ENCODE measurements at regions not wholly inside any gene's neighbourhood (a gene's known extent, or its start where the extent isn't known, plus 50 kb on each side); places are given as distances from the start of the nearest gene placed in this dataset.
"Not testable (repeated sequence)": the region's sequence is repeated elsewhere in the genome, so short reads cannot be mapped to it uniquely, and the experiment has no call there.

GRCh38 chr4:155590796-155591585 is 75.7 kb upstream of the GUCY1A1 start:
- no peak for DNase-seq

GRCh38 chr4:155588437-155588836 is 78.2 kb upstream of the GUCY1A1 start:
- DNase-seq, result no peak

DNA sequence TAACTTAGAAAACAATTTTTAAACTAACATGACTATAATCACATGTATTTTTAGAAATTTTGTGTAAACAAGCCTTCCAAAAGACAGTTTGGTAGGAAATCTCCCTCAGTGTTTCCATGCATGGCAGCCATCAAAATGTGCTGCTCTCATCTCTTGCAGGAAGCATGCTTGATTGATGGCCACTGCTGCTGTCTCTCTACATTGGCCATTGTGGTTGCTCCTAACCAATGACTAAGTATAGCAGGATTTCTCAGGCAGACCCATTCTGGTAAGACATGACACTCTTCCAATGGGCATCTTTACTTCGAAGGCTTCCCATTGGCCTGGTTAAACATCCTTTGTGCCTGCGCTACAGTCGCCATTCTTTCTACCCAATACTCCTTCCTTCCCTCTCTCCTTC is 78.9 kb upstream of the GUCY1A1 start:
- no peak for DNase-seq

DNA sequence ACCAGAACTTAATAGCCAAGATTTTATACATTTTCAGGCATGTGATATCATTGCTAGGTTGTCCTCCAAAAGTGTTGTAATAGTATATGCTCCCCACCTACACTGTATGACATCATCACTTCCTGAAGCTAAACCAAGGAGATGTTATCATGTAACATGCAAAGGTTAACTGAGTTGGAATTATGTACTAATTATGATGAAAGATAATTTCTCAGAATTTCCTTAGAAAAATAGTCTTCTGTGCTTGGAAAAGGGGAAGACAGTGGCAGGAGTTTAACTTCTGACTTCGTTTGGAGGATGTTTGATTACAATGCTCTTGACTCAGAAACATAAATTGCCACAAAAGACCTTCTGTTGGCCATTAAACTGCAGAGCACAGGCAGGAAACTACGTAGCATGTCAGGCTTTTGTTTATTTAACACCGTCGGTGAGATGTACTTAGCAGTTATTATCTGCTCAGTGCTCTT is 83.6 kb upstream of the GUCY1A1 start:
- DNase-seq, result no peak

DNA sequence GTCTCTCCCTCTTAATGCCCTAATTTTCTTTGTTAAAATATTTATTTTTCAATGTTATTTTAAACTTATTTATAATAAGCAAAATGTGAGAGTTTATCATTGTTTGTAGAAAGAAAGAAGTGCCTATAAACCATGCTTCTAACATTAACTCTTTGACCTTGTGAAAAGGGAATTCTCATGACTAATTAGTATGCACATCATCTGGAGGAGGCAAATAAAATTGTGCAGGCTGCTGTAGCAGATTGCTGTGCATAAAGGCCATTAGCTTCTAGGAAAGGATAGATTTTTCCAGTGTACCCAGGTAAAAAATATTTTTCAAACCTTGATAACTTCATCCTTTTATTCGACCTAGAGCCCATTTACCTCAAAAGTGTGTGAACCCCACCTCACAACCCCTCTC is 84.6 kb upstream of the GUCY1A1 start:
- no peak for DNase-seq

DNA sequence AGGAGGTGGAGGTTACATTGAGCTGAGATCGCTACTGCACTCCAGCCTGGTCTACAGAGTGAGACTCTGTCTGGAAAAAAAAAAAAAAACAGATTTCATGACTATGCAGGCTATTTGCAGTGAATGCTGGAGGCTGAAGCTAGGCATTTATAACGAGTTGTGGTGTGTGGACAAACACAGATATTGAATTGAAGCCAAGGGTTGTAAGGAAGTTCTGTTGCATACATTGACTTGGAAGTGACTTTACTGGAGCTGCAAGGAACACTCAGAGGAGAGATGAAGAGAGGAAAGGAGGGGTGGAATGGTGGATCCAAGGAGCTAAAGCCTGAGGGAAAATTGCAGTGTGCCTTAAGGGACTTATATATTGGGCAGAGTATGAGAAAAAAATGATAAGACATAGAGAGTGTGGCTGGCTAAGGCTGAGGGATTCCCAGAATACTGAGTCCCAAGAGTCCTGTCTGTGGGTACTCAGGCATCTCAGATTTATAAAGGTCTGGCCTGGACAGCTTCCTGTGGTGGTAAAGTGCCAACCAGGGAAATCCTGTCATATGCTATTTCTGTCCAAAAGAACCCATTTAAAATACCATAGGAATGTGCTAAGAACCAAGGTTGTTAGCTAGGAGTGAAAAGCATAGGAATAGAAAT is 87.8 kb upstream of the GUCY1A1 start:
- DNase-seq, result peak; percentile 43

DNA sequence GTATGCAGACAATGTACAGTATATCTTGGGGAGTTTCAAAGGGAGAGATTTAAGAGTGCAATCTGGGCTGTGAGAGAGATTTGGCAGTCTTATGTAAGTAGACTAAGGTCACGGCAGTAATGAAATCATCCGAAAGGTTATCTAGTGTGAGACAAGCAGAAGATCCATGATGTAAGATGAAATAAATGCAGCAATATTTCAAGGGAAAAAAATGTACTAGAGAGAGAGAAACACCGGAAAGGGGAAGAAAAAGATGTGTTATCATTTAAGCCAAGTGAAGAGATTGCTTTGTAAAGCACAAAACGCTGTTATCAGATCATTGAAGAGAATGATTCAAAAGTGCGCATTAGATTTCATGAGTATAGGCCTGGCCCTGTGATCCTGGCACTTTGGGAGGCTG is 88.4 kb upstream of the GUCY1A1 start:
- no peak for DNase-seq

DNA sequence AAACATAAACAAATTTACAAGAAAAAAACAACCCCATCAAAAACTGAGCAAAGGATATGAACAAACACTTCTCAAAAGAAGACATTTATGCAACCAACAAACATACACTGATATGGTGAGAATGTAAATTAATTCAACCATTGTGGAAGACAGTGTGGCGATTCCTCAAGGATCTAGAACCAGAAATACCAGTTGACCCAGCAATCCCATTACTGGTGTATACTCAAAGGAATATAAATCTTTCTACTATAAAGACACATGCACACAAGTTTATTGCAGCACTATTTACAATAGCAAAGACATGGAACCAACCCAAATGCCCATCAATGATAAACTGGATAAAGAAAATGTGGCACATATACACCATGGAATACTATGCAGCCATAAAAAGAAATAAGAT is 92.3 kb upstream of the GUCY1A1 start:
- not testable (repeated sequence) for DNase-seq

GRCh38 chr4:155573126-155573525 is 93.5 kb upstream of the GUCY1A1 start:
- no peak for DNase-seq

DNA sequence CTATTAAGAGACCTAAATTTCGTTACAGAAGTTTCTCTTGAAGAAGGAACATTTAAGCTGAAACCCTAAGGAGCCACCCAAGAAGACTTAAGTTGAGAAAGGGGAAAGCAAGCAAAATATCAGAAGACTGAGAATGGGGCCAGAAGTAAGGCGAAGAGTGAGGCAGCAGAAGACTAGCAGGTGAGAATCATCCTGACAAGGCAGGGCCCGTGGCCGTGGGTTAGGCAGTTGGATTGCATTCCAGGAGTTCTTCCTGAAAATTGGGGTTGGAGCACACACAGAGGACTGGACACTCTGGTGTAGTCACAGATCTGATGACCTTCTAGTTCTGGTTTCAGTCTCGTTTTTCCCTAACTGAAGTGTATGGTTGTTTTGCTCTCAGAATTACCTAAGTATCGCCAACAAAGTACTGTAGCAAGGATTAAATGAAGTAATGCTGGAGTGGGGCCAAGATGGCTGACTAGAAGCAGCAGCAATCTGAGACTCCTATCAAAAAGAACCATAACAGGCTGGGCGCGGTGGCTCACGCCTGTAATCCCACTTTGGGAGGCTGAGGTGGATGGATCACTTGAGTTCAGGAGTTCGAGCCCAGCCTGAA is 94.4 kb upstream of the GUCY1A1 start:
- DNase-seq, result no peak

GRCh38 chr4:155571184-155571944 is 95.3 kb upstream of the GUCY1A1 start:
- DNase-seq, result no peak

- DNase-seq, result no peak
Observed at GRCh38 chr4:155570661-155571060, 96.0 kb upstream of the GUCY1A1 start.

GRCh38 chr4:155569960-155570515 is 96.6 kb upstream of the GUCY1A1 start:
- no peak for DNase-seq

GRCh38 chr4:155569471-155569870 is 97.2 kb upstream of the GUCY1A1 start:
- DNase-seq, result no peak

DNA sequence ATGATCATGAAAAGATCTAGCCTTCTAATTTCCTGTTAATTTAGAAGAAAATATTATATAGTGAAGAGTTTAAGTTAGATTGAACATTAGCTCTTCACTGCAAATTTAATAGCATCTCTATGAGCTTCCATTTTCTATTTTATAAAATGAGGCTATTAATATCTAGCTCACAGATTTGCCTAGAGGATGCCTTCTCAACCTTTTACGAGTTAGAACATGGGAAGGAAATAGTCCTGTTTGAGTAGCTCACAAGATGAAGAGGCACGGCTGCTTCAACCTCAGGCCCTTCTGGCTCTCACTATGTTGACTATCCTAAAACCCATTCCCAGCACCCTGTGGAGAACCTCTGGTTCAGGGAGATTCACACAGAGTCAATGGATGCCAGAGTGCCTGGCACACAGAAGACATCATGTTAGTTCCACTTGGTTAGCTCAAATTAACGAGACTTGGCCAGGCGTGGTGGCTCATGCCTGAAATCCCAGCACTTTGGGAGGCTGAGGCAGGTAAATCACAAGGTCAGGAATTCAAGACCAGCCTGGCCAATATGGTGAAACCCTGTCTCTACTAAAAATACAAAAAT is 97.9 kb upstream of the GUCY1A1 start:
- DNase-seq, result no peak

- no peak for DNase-seq
Observed at GRCh38 chr4:155566354-155566753, 100.3 kb upstream of the GUCY1A1 start.

DNA sequence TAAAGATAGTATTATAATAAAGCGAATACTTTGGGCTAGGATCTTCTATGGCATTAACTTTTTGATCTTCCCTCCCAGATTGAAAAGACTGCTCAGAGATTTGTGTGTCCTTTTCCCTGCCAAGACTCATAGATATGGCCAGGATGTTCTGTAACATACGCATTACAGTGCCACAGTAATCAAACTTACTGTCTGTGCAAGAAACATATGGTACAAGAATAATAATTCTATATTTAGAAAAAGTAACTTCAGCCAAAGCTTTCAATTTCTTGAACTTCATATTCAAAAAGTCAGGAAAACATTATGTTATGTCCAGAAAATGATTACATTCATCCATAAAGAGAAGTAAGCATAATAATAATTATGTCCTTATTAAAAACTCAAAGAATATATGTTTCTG is 100.9 kb upstream of the GUCY1A1 start:
- DNase-seq, result no peak

GRCh38 chr4:155565330-155565729 is 101.3 kb upstream of the GUCY1A1 start:
- no peak for DNase-seq

DNA sequence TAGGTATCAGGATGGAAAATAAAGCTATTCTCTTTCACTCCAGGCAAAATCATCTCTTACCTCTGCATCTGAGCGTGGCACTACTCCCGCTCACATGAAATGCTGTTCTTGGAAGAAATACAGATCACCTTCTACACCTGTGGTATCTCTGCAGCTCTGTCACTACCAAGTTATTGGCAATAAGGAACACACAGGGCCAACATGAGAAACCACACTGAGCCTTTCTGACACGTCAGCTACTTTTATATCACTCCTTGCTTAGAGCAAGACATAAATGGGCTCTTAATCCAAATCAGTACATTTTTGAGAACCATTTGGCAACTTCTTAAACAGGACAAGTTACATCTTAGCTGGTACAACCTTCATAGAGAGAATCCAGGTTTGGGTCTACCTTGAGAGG is 101.8 kb upstream of the GUCY1A1 start:
- no peak for DNase-seq

DNA sequence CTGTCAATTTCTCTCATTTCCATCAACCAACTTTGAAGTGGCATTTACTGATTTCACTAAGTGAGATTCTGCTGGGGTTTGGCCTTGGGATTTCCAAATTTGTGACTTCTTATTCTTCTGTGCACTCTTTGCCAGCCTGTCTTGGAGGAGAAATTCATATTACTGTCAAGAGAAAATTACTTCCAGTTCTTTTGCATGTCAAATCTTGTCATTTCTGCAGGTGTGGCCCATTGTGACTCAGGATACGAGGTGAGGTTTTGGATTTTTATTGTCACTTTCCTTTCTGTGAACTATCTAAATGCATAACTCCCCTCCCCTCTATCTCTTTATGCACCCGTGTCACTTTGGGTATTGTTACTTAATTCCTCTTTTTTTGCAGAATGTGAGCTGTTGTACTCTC is 102.6 kb upstream of the GUCY1A1 start:
- no peak for DNase-seq

GRCh38 chr4:155559915-155560314 is 106.7 kb upstream of the GUCY1A1 start:
- no peak for DNase-seq

DNA sequence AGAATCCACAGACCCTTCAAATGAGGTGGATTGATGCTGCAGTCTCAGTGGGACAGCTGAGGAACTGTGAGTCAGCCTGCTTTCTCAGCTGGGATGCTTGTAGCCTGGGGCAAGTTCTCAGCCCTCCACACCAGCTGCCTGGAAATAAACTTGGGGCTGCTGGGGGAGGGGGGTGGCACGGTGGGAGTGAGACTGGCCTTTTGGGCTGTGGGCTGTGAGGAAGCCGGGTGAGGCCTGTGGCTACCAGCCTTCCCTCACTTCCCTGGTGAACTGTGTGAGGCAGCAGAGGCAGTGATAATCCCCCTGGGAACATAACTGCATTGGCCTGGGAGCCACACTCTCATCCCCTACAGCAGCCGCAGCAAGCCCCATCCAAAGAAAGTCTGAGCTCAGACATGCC is 114.5 kb upstream of the GUCY1A1 start:
- DNase-seq, result no peak

GRCh38 chr4:155548173-155548572 is 118.5 kb upstream of the GUCY1A1 start:
- DNase-seq, result no peak
